GM12892 (cell line): ENCODE measurements at regions not wholly inside any gene's neighbourhood (a gene's known extent, or its start where the extent isn't known, plus 50 kb on each side); places are given as distances from the start of the nearest gene placed in this dataset.

Source experiments
- POLR2A ChIP-seq: IDR thresholded peaks from 2 replicates; pipeline ENCODE4 v1.6.1; 2011; ENCODE audit warnings: low read depth, low read length, control low read depth
- POLR2AphosphoS5 ChIP-seq: IDR thresholded peaks from 2 replicates; pipeline ENCODE4 v1.6.1; 2011; ENCODE audit warnings: low read depth, low read length, control low read depth
- TAF1 ChIP-seq: IDR thresholded peaks from 2 replicates; pipeline ENCODE4 v1.6.1; 2011; ENCODE audit warnings: low read depth, mild to moderate bottlenecking, control low read depth, low read length, borderline replicate concordance

DNA sequence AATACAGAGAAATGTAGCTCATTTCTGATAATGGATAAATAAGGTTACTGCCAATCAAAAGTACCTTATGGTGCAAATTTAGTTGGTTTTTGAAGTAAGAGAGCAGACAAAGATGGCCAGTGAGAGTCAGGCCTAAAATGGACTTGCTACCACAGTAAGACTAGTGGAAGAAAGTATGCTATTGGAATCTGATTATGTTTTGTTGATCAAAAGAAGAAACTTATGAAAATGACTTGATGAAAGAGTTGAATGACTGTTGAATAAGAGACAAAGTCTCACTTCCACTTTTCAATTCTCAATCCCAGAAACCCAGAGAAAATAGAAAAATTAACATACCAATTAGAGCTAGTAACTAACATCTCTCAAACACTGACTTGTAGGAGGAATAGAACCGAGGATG lies 737.8 kb upstream of the INTU start:
- TF ChIP-seq POLR2A (no peak), TAF1 (no peak), POLR2AphosphoS5 (no peak)
